ENCODE measurements at regions not wholly inside any gene's neighbourhood (a gene's known extent, or its start where the extent isn't known, plus 50 kb on each side); places are given as distances from the start of the nearest gene placed in this dataset.

- no peak for TF ChIP-seq CTCF (IDR thresholded peaks at IDR 0.05)
- TF ChIP-seq POLR2AphosphoS5 (IDR thresholded peaks at IDR 0.05; ENCODE audit: low read depth, low read length), result no peak
- no peak for TF ChIP-seq REST (IDR thresholded peaks at IDR 0.05; ENCODE audit: insufficient read depth in 1 of 2, low read depth in 2 of 2, low read length in 1 of 2)
- no peak for TF ChIP-seq TCF7L2 (IDR thresholded peaks at IDR 0.05; ENCODE audit: low read depth, low read length)
Observed at GRCh38 chr12:67890726-67891258, 98.5 kb upstream of the IFNG-AS1 start.
